SHP77 treated with DMSO at 0.1 percent for 48 hours (cell line): ENCODE measurements at regions not wholly inside any gene's neighbourhood (a gene's known extent, or its start where the extent isn't known, plus 50 kb on each side); places are given as distances from the start of the nearest gene placed in this dataset.
"Not testable (repeated sequence)": the region's sequence is repeated elsewhere in the genome, so short reads cannot be mapped to it uniquely, and the experiment has no call there.

Experiments used
- DNase-seq: peaks from one replicate; lab custom pipeline; 2025; lab: John Stamatoyannopoulos, UW

DNA sequence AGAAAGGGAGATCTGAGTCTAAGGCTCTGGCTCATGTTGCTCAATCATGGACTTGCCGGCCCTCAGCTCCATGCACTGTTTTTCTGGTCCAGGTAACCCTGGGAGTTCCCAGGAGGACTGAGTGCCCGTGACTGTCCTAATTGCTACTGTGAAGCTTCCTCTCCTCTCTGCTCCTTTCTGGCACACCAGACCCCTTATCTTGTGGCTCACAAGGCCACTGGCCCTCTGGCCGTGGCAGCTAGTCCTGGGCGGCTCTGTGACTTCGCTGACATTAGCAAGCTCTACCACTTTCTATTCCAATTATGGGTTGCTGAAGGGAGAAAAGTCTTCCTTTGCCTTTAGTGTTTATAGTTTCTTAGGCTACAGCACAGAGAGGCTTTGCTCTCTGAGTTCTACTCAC, 380.2 kb downstream of the RWDD3 start:
- no peak for DNase-seq

DNA sequence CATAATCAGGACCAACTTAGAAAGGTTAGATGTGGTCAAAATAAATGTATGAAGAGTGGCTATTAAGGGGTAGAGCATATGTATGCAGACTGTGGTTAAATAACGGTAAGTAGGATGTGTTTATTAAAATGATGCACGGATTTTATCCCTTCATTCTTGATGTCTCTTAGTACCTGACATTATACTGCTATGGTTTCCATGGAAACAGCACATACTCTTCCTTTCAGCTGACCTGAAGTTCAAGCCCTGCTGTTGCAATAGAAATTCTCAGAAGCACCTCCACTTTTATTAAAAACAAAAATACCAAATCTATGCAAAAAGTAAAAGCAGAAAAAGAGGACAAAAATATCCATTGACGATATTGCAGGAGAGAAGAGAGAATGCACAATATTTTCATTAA, 381.4 kb downstream of the RWDD3 start:
- DNase-seq, result no peak

DNA sequence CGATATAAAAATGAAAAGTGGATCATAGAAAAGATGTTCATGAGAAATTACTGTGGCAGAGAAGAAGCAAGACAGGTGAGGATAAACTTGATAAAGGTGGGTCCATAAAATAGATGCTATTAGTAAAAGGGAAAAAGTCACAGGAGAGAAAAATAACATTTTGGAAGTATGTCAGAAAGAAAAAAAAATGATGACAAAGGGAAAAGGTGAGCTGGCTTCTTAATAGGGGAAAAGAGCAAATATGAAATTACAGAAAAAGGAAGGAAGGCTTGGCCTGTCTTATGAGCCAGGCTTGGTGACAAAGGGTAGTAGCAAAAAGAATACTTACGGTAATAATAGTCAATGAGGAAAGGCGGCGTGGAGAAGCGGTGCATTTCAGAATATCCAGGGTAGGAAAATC, 386.1 kb downstream of the RWDD3 start:
- no peak for DNase-seq

DNA sequence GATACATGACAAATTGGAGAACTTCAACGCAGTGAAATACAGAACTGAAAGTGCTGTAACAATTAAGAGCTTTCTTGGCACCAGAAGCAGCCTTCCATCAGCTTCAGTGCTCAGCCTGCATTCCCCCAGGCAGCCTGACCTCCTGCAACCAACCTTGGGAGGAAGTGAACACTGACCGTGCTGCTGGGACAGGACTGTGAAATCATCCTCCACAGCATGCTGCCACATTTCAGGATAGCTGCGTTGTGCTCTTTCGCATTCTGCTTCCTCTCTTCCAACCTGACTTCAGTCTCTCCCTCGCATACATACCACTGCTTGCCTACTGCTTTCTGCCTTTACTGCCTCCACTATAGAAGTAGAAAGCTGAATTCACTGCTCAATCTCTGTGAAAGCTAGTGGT, 388.6 kb downstream of the RWDD3 start:
- DNase-seq, result no peak

DNA sequence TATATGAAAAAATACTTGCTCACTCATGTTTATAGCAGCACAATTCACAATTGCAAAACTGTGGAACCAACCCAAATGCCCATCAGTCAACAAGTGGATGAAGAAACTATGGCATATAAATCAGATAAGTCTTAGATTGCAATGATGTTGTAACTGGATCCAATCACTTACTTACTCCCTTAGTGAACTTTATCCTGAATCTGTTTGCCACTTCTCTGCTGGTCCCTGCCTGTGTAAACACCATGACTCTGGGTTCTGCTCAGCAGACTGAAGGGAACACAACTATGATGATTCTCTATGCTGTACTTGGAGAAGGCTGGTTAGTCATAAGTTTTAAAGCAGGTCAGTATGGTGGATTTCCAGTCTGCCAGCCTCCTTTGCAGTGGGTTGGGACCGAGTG, 391.2 kb downstream of the RWDD3 start:
- no peak for DNase-seq

DNA sequence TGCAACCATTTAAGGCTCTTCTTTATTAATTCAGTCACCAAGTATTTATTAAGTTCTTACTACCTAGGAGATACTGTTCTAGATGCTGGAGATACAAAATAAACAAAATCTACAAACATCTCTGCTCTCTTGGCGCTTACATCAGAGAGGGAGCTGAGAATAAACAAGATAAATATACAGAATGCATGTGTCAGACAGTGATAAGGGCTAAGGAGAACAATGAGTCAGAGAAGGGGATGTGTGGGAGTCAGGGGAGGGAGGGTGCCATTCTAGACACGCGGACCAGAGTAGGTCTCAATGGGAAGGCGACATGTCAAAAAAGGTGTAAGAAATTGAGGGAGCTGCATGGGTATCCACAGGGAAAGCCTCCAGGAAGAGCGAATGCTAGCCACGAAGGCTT, 393.2 kb downstream of the RWDD3 start:
- DNase-seq, result no peak

DNA sequence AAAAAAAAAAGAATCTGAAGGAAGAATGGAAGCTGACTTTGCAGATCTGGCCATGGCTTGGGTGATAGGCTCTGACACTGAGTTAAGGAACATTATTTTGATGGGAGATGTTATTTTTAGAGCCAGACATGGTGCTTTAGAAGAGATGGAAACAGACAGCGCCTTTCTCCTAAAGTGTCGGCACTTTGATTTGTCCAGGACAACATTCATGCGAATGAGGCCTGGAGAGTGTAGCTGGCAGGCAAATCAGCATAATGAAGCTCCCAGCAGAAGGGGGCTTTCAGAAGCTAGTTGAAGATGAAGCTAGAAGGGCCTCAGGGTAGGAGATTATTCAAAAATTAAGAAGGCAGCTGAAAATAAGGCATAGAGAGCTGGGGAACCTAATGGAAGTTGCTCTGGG, 397.7 kb downstream of the RWDD3 start:
- no peak for DNase-seq

DNA sequence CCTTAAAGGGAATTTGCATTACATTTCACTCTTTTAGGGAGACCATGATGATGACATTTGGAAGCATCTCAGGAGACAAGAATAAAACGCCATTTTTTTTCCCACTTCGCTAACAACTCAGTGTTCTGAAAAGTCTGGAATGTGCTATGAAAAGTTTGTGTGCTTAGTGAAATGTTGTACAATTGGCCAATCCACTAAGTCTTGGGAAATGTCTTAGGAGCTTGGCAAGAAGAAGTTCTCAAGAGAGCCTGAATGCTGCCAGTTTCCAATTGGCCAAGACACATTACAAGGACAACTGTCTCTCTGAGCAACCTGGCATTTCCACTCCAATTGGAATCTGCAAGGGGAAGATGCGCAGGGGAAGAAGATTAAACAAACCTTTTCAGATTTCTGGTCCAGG, 401.8 kb downstream of the RWDD3 start:
- no peak for DNase-seq

DNA sequence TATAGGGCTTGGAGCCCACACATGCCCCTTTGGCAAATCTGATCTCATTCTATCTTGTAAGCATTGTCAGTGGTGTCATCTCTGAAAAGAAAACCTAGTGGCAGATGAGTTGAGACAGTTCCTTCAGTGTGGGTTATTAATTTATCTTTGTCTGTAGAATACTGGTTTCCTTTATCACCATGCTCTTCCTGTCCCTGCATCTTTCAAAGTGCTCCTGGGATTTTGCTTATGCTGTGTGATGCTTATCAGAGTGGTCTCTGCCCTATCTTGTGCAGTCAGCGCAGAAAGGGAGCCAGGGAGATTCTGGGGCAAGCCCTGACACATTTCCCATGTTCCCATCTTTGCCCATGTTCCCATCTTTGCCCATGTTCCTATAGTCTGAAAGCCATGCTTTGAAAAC, 402.9 kb downstream of the RWDD3 start:
- DNase-seq, result no peak

DNA sequence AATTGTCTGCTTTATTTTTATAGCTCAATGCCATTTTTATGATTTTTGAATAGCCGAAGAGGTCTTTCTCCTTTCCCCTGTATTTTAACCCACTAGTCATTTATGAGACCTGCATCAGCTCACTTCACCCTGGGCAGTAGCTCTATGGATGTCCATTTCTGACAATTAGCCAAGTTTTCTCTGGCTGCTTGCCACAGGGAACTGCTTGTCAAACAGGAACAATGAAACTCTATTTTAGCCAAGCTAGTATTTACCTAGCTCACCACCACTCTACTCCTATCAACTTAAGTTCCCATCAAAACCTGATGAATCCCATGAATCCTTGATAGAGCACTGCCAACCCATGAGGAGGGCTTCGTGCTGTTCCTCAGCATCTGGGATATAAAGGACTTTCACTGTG, 406.7 kb downstream of the RWDD3 start:
- DNase-seq, result peak; percentile 22

DNA sequence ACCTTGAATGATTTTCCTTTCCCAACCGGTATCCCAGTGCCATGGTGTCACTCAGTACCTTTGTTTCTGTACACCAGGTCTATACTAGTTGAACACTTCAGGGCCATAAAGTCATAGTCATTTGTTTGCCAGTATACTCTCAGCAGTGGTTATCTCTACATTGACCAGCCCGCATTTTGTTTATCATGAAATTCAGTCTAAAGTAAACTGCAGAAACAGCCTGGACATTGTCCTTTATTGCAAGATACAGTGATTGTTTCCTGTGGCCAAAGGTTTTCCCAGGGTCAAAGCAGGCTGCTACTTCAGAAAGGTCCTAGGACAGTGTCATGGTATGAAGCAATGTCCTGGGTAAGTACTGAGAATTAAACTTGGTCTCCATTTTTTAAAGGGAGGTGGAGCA, 407.4 kb downstream of the RWDD3 start:
- no peak for DNase-seq

DNA sequence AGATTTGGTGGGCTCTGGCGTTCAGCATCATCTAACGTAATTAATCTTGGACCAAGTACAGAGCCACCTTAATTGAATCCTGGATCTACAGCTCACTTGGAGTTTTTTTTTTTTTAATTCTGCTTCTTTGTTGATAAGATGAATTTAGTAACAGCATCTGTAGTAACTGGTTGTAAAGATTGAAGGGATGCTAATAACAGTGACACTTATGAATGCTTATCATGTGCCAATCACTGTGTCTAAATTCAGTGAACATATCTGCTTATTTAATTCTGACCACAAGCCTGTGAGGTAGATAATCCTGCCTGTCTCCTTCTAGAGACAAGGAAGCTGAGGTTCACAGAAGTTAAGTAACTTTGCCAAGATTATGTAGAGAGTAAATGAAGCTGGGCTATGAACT, 408.0 kb downstream of the RWDD3 start:
- no peak for DNase-seq

DNA sequence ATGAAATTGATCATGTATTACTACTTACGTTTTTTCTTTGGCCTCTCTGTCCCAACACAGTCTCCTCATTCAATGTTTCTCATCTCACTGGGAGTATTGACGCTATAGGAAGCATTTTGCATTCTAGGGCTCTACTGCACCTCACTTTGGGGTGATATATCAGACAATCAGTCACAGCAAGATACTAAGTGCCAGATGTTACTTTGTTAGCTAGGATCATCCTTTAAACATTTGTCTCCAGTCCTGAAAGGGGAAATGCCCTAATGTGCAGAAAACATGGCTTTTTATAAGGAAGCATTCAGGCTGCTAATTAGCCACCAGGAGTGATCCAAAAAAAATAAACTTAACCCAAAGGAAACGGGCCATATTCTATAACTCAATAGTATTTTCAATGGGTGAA, 409.1 kb downstream of the RWDD3 start:
- no peak for DNase-seq

DNA sequence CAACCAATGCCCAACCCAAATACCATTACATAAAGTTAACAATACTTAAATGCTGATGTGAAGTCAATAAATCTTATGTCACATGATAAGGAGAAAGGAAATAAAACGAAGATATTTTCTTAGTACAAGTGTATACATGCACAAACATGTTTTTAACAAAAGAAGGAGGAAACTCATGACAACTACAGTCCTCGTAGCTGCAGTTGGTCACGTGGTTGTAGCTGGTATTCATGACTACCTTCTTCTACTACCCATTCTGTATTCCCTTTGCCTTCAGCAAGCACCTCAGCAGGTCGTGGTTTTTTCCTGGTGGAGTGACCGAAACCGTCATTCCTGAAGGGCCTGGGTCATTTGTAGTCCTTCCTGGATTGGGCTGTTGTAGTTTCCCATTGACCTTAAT, 411.1 kb downstream of the RWDD3 start:
- DNase-seq, result not testable (repeated sequence)

DNA sequence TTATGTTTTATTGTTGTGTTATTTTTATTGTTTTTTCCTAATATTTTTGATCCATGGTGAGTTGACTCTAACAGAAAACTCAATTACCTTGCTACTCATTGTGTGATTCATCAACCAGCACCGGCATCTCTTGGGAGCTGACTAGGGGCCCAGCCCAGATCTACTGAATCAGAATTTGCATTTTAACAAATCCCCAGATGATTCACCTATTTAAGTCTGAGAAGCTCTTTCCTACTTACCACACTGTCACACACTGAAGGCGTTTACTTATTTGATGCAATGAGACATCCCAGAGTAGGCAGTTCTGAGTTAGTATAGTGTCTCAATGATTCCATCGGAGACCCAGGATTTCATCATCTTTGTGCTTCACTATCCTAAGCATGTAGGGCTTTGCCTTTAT, 416.6 kb downstream of the RWDD3 start:
- DNase-seq, result no peak

DNA sequence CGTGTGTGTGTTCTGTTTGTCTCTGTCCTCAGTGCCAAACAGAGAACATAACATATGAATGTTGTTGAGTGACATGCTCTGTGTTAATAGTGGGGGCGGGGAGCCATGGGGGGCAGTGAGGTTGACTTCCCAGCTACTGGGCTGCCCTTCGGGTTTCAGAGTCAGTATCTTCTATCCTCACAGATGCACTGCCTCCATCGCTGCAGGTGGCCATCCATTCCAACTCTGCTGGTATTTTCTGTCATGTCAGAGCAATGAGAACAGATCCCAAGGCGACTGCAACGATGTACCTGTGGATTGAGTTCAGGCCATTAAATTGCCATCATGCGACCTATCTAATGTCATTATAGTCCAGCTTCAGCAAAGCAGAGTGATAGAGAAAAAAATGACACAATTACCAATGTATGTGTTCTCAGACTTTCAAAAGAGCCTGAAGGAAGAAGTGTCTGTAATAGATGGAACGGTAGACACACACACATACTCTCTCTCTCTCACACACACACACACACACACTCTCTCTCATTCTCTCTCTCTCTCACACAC, 418.5 kb downstream of the RWDD3 start:
- DNase-seq, result no peak

DNA sequence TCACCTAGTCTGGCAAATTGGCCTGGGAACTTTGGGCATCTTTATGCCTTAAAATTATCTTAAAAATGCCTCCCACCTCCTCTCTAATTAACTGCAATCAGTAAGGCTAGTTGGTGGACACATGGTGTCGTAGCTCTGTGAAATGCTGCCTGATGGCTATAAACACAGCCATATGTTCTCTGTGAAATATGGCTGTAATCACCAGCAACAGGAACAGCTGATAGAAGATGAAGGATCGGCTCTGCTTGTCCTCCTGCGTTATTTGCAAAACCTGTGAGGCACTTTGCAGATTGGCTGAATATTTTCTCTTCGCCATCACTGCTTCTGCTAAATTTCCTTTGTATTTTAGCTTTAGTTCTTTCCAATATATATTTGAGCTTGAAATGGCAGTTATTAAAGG, 419.6 kb downstream of the RWDD3 start:
- no peak for DNase-seq

DNA sequence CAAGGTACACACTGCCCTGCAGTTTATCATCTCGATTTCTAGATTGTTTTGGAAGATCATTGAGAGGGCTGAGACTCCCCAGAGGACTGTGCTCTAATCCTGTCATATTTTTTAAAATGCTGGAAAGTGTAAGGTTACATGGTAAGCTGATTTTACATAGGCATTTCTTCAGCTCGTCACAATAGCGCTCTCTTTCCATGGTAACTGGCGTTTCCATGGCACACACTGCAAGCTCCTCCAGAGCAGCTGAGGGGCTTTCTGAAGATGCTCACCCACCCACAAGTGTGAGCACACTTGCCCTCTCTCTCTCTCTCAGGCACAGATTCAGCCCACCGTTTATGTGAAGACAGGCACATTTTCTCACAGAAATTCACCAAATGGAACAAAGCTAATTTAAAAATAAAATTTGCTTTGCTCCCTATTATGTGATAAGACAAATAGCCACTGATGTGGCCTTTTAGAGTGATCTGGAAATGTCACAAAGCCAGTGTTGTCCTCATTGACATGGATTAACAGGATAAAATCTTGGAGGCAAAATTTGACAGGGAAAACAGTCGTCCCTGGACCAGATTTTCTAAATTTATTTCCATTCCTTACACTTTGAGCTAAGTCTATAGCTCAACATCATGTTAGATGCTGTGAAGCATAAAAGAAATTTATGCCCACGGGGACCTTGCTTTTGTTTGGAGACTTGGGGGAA, 421.5 kb downstream of the RWDD3 start:
- no peak for DNase-seq

DNA sequence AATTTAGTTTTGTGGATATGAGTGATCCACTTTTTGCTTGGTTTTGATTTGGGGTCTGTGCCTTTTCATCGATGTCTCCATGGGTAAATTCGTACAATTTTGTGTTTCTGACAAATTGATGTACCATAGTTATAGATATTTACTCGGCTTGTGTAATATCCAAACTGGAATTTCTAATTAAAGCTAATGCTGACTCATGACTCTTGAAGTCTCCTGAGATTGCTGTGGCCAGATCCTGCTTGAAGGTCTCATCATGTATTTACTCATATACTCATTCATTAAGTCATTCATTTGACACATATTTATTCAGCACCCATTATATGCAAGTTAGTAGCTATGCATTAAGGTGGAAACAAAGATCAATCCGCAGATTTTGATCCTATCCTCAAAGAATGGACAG, 423.2 kb downstream of the RWDD3 start:
- DNase-seq, result no peak

DNA sequence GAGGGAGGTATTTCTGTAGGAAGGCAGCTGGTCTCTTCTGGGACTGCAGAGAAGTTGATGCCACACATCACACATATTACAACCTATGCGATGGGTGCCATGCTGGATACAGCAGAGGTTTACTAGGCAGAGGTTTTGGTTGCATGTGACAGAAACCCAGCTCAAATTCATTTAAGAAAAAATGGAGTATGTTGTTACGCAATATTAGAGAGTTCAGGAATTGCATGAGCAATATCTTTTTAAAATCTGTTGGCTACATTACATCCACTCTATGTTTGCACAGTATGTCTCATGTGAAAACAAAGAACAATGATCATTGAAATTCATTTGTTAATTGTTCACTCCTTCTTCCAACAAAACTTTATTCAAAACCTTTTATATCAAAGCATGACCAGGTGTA, 425.2 kb downstream of the RWDD3 start:
- no peak for DNase-seq

DNA sequence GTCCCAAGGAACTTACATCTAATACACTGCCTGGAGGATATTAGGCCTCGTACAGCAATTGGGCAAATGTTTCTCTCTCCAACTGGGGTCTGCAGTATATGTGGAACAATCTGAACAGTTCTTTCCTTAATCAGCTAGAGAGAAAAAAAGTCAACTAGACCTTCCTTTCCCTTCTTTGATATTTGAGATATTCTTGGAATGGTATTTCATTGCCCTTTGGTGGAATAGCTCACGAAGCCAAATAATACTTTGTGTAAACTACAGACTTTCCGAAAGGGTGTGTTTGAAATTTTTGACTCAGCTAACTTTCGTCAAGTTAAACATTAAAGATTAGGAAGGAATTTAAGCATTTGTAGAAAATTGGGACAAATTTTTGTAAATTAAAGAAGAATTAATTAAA, 425.6 kb downstream of the RWDD3 start:
- no peak for DNase-seq

DNA sequence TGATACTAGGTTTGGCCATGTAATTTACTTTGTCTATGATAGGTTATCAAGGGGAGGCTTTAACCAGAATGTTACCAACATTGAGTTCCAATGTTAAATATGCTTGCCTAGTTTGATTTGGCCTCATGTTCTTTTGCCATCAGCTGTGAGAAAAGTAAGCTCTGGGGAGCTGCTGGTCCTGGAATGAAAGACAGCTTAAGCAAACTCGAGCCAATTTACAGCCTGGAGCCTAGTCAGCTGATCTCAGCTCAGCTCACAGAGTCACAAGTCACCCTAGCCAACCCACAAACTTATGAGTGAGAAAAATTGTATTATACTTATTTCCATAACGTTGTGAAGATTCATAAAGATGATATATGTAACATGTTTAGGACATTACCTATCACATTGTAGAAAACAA, 426.7 kb downstream of the RWDD3 start:
- DNase-seq, result no peak

DNA sequence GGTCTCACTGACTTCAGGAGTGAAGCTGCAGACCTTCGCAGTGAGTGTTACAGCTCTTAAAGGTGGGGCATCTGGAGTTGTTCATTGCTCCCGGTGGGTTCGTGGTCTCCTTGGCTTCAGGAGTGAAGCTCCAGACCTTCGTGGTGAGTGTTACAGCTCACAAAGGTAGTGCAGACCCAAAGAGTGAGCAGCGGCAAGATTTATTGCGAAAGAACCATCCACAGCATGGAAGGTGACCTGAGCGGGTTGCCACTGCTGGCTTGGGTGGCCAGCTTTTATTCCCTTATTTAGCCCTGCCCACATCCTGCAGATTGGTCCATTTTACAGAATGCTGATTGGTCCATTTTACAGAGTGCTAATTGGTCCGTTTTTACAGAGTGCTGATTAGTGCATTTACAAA, 429.5 kb downstream of the RWDD3 start:
- DNase-seq, result not testable (repeated sequence)

DNA sequence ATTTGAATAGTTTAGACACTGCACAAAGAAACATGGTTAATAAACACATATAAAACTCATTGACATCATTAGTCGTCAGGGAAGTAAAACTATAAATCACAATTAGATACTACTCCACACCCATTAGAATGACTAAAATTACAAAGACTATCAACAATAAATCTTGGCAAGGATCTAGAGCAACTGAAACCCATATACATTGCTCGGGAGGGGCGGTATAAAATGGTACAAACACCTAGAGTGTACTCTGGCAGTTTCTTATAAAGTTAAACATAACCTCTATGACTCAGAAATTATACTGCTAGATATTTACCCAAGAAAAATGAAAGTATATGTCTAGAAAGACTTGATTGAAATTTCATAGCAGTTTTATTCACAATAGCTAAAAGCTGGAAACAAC, 434.2 kb downstream of the RWDD3 start:
- DNase-seq, result no peak
